Ishikawa (cell line): ENCODE measurements at regions not wholly inside any gene's neighbourhood (a gene's known extent, or its start where the extent isn't known, plus 50 kb on each side); places are given as distances from the start of the nearest gene placed in this dataset.

Experiments
- CREB1 ChIP-seq: IDR thresholded peaks from 2 replicates; pipeline ENCODE4 v1.6.1; 2012; ENCODE audit warnings: low read depth
- EP300 ChIP-seq: IDR thresholded peaks from 2 replicates; pipeline ENCODE4 v1.6.1; 2012; ENCODE audit warnings: borderline replicate concordance
- FOXM1 ChIP-seq: IDR thresholded peaks from 2 replicates; pipeline ENCODE4 v1.6.1; 2012; ENCODE audit warnings: low read depth, borderline replicate concordance
- NFIC ChIP-seq: IDR thresholded peaks from 2 replicates; pipeline ENCODE4 v1.6.1; 2012
- TF ChIP-seq, protein P1 (sequence below): IDR thresholded peaks from 2 replicates; pipeline ENCODE4 v1.6.1; 2012; ENCODE audit warnings: low read depth, mild to moderate bottlenecking
- TF ChIP-seq, protein P2 (sequence below): IDR thresholded peaks from 2 replicates; pipeline ENCODE4 v1.6.1; 2012

DNA sequence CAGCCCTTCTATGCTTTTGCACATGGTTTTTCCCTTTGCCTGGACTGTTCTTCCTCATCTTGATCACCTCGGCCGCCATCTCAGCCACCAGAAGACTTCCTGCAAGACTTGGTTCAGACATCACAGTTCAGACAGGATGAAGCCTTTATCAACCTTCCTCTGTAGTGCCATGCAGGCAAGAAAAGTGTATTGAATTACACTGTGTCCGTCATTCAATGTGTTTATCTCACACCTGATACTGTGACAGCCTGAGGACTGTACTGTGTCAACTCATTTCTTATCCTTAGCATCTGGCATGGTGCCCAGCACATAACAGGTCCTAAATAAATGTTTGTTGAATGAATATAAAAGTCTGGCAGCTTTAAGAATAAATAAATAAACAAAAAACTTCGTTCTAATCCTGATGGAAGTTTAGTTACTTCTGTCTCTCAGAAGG, 133.3 kb upstream of the MAN1A1 start:
- TF ChIP-seq, protein P1, sequence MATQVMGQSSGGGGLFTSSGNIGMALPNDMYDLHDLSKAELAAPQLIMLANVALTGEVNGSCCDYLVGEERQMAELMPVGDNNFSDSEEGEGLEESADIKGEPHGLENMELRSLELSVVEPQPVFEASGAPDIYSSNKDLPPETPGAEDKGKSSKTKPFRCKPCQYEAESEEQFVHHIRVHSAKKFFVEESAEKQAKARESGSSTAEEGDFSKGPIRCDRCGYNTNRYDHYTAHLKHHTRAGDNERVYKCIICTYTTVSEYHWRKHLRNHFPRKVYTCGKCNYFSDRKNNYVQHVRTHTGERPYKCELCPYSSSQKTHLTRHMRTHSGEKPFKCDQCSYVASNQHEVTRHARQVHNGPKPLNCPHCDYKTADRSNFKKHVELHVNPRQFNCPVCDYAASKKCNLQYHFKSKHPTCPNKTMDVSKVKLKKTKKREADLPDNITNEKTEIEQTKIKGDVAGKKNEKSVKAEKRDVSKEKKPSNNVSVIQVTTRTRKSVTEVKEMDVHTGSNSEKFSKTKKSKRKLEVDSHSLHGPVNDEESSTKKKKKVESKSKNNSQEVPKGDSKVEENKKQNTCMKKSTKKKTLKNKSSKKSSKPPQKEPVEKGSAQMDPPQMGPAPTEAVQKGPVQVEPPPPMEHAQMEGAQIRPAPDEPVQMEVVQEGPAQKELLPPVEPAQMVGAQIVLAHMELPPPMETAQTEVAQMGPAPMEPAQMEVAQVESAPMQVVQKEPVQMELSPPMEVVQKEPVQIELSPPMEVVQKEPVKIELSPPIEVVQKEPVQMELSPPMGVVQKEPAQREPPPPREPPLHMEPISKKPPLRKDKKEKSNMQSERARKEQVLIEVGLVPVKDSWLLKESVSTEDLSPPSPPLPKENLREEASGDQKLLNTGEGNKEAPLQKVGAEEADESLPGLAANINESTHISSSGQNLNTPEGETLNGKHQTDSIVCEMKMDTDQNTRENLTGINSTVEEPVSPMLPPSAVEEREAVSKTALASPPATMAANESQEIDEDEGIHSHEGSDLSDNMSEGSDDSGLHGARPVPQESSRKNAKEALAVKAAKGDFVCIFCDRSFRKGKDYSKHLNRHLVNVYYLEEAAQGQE, result no peak
- no peak for TF ChIP-seq NFIC
- TF ChIP-seq CREB1, result no peak
- no peak for TF ChIP-seq FOXM1
- no peak for TF ChIP-seq EP300
- TF ChIP-seq, protein P2, sequence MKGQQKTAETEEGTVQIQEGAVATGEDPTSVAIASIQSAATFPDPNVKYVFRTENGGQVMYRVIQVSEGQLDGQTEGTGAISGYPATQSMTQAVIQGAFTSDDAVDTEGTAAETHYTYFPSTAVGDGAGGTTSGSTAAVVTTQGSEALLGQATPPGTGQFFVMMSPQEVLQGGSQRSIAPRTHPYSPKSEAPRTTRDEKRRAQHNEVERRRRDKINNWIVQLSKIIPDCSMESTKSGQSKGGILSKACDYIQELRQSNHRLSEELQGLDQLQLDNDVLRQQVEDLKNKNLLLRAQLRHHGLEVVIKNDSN, result no peak
